ENCODE measurements at regions not wholly inside any gene's neighbourhood (a gene's known extent, or its start where the extent isn't known, plus 50 kb on each side); places are given as distances from the start of the nearest gene placed in this dataset.
A peak's percentile ranks its signal among the peaks of the same experiment; 100 is the strongest.

DNA sequence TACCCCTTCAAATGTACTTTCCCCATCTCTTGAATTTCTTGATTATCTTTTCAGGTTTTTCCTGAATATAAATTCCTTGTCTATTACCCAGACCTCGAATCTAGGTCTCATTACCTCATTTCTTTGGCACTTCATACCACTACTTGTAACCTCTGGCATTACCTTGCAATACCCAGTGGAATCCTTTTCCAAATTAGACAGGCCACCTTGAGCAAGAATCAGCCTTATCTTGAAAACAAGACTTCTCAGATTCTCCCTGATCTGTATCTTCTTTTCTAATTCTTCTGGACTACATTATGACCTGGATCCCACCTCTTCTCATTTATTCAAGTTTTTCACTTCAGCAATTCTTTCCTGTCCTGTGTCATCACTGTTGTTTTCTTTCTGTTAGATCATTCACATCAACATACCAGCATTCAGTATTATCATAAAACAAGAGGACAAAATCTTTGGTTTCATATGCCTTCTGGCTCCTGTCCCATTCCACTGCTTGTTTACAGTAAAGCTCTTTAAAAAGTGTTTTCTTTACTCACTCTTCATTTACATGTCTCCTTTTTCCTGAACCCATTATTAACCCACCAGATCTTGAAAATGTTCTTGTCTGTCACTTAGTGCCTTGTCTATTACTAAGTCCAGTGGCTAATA lies 275.6 kb upstream of the HS3ST1 start:
- BruUV-seq (replicated peaks), result no TSS peak
- H3K9ac ChIP-seq (ENCODE audit: low read length), result no peak overlapping the region
- ChIA-PET POLR2A (ENCODE audit: unreplicated experiment) (no interaction called here), CTCF (no interaction called here)
- H3K27ac ChIP-seq (ENCODE audit: low read length), result no peak overlapping the region
- peaks cover 48% of the 10 kb centered on the region for H3K4me1 ChIP-seq (ENCODE audit: insufficient read depth, low read length)
- intact Hi-C loops (cut with micrococcal nuclease), result no loop called here
- H3K4me3 ChIP-seq (ENCODE audit: low read length), result no peak overlapping the region
- H3K4me2 ChIP-seq (ENCODE audit: low read length), result no peak overlapping the region; the same call in 1 of the 2 replicates
- no peaks in the 10 kb centered on the region for H3K36me3 ChIP-seq (ENCODE audit: low read depth, low read length)
- no peak for ATAC-seq
- H3K9me2 ChIP-seq (replicated peaks; ENCODE audit: low read length), result no peaks in the 10 kb centered on the region
- peaks cover 6% of the 10 kb centered on the region for H3F3A ChIP-seq (ENCODE audit: low read length, unreplicated experiment)
- H4K20me1 ChIP-seq (ENCODE audit: low read length), result no peaks in the 10 kb centered on the region
- H3K27me3 ChIP-seq (ENCODE audit: low read length), result no peaks in the 10 kb centered on the region
- H3K79me2 ChIP-seq (ENCODE audit: low read length), result no peaks in the 10 kb centered on the region
- no peak overlapping the region for H2AFZ ChIP-seq (ENCODE audit: low read length)
- no peak for TF ChIP-seq EZH2 (IDR thresholded peaks at IDR 0.05; ENCODE audit: low read length, unreplicated experiment)
- TF ChIP-seq EZH2phosphoT487 (IDR thresholded peaks at IDR 0.05; ENCODE audit: borderline replicate concordance, low read length), result no peak
- TF ChIP-seq, protein P1, sequence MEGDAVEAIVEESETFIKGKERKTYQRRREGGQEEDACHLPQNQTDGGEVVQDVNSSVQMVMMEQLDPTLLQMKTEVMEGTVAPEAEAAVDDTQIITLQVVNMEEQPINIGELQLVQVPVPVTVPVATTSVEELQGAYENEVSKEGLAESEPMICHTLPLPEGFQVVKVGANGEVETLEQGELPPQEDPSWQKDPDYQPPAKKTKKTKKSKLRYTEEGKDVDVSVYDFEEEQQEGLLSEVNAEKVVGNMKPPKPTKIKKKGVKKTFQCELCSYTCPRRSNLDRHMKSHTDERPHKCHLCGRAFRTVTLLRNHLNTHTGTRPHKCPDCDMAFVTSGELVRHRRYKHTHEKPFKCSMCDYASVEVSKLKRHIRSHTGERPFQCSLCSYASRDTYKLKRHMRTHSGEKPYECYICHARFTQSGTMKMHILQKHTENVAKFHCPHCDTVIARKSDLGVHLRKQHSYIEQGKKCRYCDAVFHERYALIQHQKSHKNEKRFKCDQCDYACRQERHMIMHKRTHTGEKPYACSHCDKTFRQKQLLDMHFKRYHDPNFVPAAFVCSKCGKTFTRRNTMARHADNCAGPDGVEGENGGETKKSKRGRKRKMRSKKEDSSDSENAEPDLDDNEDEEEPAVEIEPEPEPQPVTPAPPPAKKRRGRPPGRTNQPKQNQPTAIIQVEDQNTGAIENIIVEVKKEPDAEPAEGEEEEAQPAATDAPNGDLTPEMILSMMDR (conservative IDR thresholded peaks at IDR 0.05; ENCODE audit: low read depth, low read length), result no peak
- no peaks in the 10 kb centered on the region for H3K9me3 ChIP-seq (ENCODE audit: low read length)
- DNase-seq, result no peak

DNA sequence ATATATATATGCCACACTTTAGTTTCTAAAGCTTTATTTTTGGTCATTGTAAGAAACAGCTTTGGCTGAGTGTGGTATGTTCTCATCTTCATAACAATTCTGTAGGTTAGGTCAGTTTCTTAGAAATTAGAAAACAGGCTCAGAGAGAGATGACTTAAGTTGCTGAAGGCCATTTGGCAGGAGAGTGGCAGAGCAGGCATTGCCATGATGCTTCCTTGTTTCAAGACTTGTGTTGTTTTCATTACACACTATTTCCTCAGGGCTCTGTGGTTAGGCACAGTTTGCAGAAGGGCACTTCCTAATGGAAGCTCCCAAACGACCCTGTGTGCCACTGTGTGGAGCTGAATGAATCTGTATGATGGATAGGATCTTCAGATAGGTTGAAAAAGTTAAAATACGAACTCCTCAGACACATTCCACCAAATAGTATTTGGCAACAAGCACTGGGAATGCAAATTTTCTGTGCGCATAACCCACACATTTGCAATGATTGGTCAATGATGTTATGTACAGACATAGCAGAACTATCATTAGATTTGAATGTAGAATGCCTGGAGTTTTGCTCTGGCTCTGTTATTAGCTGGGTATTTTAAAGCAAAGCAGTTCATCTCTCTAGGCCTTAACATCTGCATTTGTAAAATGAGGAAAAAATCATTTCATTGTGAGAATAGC lies 274.3 kb upstream of the HS3ST1 start:
- H3K9ac ChIP-seq (ENCODE audit: low read length), result no peak overlapping the region
- CTCF ChIA-PET, result no interaction called here
- H3K36me3 ChIP-seq (ENCODE audit: low read depth, low read length), result no peaks in the 10 kb centered on the region
- peaks cover 58% of the 10 kb centered on the region for H3K4me1 ChIP-seq (ENCODE audit: insufficient read depth, low read length)
- DNase-seq, result peak; percentile 37
- no peaks in the 10 kb centered on the region for H3K79me2 ChIP-seq (ENCODE audit: low read length)
- POLR2A ChIA-PET (ENCODE audit: unreplicated experiment), result no interaction called here
- peak overlapping the region; percentile 28; the same call in 1 of the 2 replicates for H2AFZ ChIP-seq (ENCODE audit: low read length)
- peaks cover 6% of the 10 kb centered on the region for H3F3A ChIP-seq (ENCODE audit: low read length, unreplicated experiment)
- no peaks in the 10 kb centered on the region for H3K27me3 ChIP-seq (ENCODE audit: low read length)
- H4K20me1 ChIP-seq (ENCODE audit: low read length), result no peaks in the 10 kb centered on the region
- H3K27ac ChIP-seq (ENCODE audit: low read length), result no peak overlapping the region
- TF ChIP-seq EZH2phosphoT487 (IDR thresholded peaks at IDR 0.05; ENCODE audit: borderline replicate concordance, low read length) (no peak), EZH2 (IDR thresholded peaks at IDR 0.05; ENCODE audit: low read length, unreplicated experiment) (no peak)
- TF ChIP-seq, protein P1 (conservative IDR thresholded peaks at IDR 0.05; ENCODE audit: low read depth, low read length), result no peak
- no TSS peak for BruUV-seq (replicated peaks)
- H3K4me2 ChIP-seq (ENCODE audit: low read length), result no peak overlapping the region
- ATAC-seq, result no peak
- intact Hi-C loops (cut with micrococcal nuclease), result no loop called here
- H3K9me3 ChIP-seq (ENCODE audit: low read length), result no peaks in the 10 kb centered on the region
- no peak overlapping the region for H3K4me3 ChIP-seq (ENCODE audit: low read length)
- H3K9me2 ChIP-seq (replicated peaks; ENCODE audit: low read length), result no peaks in the 10 kb centered on the region

Measured in PC-3 (cell line).